ENCODE measurements at regions not wholly inside any gene's neighbourhood (a gene's known extent, or its start where the extent isn't known, plus 50 kb on each side); places are given as distances from the start of the nearest gene placed in this dataset.

GRCh38 chr11:95675585-95675984 lies 114.0 kb downstream of the FAM76B start:
- ChIA-PET CTCF (no interaction called here), POLR2A (no interaction called here)
- TF ChIP-seq NR3C1 (CRISPR knock-in tag; conservative IDR thresholded peaks at IDR 0.05; ENCODE audit: low read depth): no peak
- no peak for TF ChIP-seq IRF1 (CRISPR knock-in tag; IDR thresholded peaks at IDR 0.05)
- no peak for TF ChIP-seq ATF1 (CRISPR knock-in tag; IDR thresholded peaks at IDR 0.05)
- TF ChIP-seq GTF2I (CRISPR knock-in tag; conservative IDR thresholded peaks at IDR 0.05): no peak
- TF ChIP-seq ATF3 (CRISPR knock-in tag; conservative IDR thresholded peaks at IDR 0.05): no peak
- no peak for TF ChIP-seq MLX (CRISPR knock-in tag; IDR thresholded peaks at IDR 0.05)
- TF ChIP-seq E2F5 (CRISPR knock-in tag; IDR thresholded peaks at IDR 0.05): no peak
- no peak for TF ChIP-seq JUN (CRISPR knock-in tag; IDR thresholded peaks at IDR 0.05)
- no peak for TF ChIP-seq ZNF532 (CRISPR knock-in tag; IDR thresholded peaks at IDR 0.05; ENCODE audit: borderline replicate concordance)
- TF ChIP-seq NR2C2 (CRISPR knock-in tag; IDR thresholded peaks at IDR 0.05): no peak
- TF ChIP-seq GABPB1 (CRISPR knock-in tag; IDR thresholded peaks at IDR 0.05): no peak
- no peak for TF ChIP-seq FOXP1 (CRISPR knock-in tag; IDR thresholded peaks at IDR 0.05; ENCODE audit: borderline replicate concordance)
- TF ChIP-seq ZNF232 (CRISPR knock-in tag; IDR thresholded peaks at IDR 0.05): no peak
- no peak for TF ChIP-seq EMX1 (CRISPR knock-in tag; IDR thresholded peaks at IDR 0.05)
- no peak for TF ChIP-seq ERG (CRISPR knock-in tag; IDR thresholded peaks at IDR 0.05)
- TF ChIP-seq E2F4 (CRISPR knock-in tag; IDR thresholded peaks at IDR 0.05; ENCODE audit: borderline replicate concordance, low read depth): no peak
- H3K4me3 Mint-ChIP-seq: no peak overlapping the region
- H3K27ac Mint-ChIP-seq: no peak overlapping the region
- H3K36me3 Mint-ChIP-seq: no peaks in the 10 kb centered on the region
- peaks cover 20% of the 10 kb centered on the region for H3K4me1 Mint-ChIP-seq
- DNase-seq (ENCODE audit: low spot score) (no peak), ATAC-seq (no peak)
- H3K27me3 Mint-ChIP-seq (ENCODE audit: low read depth): no peaks in the 10 kb centered on the region
- no peaks in the 10 kb centered on the region for H3K9me3 Mint-ChIP-seq

Measured in WTC11 (cell line).